Kidney glomerular epithelial cell (primary cell): ENCODE measurements at regions not wholly inside any gene's neighbourhood (a gene's known extent, or its start where the extent isn't known, plus 50 kb on each side); places are given as distances from the start of the nearest gene placed in this dataset.
A peak's percentile ranks its signal among the peaks of the same experiment; 100 is the strongest.
"Not testable (repeated sequence)": the region's sequence is repeated elsewhere in the genome, so short reads cannot be mapped to it uniquely, and the experiment has no call there.

ENCODE experiments used
- DNase-seq: peaks from one replicate; lab custom pipeline; 2025; lab: John Stamatoyannopoulos, UW

DNA sequence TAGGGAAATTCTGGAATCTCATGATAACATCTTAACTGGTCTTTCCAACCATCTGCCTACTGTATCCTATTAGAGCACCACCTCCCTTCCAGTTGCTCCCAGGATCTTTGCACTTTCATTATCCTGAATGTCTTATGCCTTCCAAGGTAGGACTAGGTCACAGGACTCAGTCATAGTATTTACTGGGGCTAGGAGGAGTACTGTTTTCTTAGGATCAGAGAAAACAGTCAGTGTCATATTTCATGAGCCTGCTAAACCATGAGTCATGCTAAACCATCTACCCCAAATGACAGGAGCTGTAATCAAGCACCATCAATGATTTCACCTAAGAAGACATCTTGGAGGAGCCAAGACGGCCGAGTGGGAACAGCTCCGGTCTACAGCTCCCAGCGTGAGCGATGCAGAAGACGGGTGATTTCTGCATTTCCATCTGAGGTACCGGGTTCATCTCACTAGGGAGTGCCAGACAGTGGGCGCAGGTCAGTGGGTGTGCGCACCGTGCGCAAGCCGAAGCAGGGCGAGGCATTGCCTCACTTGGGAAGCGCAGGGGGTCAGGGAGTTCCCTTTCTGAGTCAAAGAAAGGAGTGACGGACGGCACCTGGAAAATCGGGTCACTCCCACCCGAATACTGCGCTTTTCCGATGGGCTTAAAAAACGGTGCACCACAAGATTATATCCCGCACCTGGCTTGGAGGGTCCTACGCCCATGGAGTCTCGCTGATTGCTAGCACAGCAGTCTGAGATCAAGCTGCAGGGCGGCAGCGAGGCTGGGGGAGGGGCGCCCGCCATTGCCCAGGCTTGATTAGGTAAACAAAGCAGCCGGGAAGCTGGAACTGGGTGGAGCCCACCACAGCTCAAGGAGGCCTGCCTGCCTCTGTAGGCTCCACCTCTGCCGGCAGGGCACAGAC lies 1439.2 kb upstream of the ACVR2A start:
- DNase-seq, result not testable (repeated sequence)

- DNase-seq, result not testable (repeated sequence)
Observed at GRCh38 chr2:146403546-146404160, 1441.2 kb upstream of the ACVR2A start.

DNA sequence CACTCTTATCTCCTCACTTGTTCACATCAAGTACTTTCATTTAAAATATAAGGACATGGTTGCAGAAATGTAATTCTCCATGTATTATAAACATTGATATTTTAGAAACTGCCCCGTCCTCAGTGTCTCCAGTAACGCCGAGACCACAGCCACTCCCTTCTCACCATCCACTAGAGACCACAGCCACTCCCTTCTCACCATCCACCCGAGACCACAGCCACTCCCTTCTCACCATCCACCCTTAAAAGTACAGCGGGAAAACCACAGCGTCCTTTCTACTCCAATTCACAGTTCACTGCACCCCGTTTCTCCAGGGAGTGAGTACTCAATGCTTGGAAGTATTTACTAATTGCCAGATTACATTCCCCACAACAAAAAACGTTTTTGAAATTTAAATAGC lies 1452.2 kb upstream of the ACVR2A start:
- no peak for DNase-seq

- no peak for DNase-seq
Observed at GRCh38 chr2:146392186-146392585, 1452.6 kb upstream of the ACVR2A start.

DNA sequence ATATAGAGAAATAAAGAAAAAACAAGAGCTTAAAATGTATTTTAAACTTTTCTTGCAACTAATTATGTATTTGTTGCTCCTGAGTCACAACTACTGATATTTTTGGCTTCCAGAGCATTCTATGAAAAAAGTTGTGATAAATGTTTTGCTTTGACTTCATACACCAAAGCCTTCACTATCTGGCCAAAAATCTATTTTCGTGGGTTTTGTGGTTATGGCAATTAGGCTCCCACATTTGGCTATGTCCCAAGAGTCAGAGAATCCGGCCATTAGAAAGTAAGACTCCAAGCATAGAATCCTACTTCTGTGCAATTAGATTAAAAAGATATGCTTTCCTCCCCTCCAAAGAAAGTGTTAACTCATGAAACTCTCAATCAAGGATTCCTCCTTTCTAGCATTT lies 1456.1 kb upstream of the ACVR2A start:
- peak; percentile 43 for DNase-seq

GRCh38 chr2:146386096-146386495 lies 1458.7 kb upstream of the ACVR2A start:
- no peak for DNase-seq

DNA sequence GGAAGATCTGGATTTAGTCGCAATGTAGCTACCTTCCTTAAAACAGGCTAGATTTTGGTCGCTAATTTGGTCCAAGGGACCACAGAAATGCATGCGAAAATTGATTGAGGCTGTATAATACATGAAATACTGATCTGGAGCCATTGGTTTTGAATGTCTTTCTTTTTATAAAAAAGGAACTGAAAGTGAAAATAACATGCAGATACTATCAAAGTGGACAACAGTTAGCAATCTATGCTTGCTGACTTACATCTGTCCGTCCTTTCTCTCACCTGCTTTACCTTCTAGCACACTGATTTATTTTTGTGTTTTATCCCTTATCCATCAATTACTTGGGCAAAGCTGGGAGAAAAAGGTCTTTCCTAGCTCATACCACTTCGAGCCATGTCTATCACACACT lies 1459.8 kb upstream of the ACVR2A start:
- DNase-seq, result no peak

GRCh38 chr2:146376511-146377064 lies 1468.2 kb upstream of the ACVR2A start:
- no peak for DNase-seq

DNA sequence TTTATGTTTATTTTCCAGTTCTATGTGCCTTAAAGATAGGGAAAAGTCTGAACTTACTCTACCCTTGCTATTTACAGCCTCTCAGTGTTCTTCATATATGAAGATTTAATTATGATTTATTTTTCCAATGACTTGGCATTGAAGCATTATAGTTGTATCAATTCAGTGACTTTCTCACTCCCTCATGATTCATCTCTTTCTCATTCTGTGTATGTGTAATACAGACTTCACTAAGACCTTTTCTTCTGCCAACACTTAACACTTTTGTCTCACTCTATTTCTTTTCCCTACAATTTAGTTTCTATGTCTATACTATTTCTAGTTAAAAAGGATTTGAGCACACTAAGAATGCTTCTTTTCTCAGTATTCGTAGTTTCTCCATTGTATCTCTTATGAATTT lies 1470.3 kb upstream of the ACVR2A start:
- no peak for DNase-seq

GRCh38 chr2:146371364-146371763 lies 1473.5 kb upstream of the ACVR2A start:
- DNase-seq, result not testable (repeated sequence)

DNA sequence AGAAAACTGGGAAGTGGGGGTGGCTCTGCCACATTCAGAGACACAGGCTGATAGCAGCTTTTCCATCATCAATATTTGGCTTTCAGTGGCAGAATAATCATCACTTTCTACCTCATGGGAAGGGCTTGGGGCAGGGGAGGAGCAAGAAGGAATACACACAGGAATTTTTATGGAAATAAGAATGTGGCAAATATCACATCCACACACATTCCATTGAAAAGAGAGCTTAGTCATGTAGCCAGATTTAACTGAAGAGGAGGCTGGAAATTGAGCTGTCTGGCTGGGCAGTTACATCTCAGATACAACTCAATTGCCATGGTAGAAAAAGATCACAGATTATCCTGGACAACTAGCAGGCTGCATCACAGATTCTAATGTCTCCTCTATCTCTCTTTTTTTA lies 1474.0 kb upstream of the ACVR2A start:
- peak; percentile 25 for DNase-seq

- no peak for DNase-seq
Observed at GRCh38 chr2:146366276-146366675, 1478.6 kb upstream of the ACVR2A start.

GRCh38 chr2:146365041-146365440 lies 1479.8 kb upstream of the ACVR2A start:
- peak; percentile 25 for DNase-seq

DNA sequence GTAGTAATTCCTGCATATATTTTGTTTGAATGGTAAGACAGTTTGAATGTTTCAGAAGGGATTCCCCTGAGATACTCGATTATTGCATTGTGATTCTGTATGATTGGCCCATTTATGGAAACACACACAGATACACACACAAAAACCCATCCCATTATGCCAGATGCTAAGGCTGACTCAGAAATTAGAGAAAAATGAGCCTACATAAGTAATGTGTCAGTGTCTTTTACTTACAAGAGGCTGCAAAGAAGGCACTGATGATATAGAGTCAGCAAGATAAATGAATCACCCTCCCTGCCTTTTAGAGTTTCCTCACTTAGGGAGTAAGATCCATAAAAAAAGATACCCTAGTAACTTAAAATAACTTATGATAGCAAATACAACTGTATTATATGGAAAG lies 1481.1 kb upstream of the ACVR2A start:
- DNase-seq, result no peak

GRCh38 chr2:146351689-146352088 lies 1493.1 kb upstream of the ACVR2A start:
- DNase-seq, result no peak

DNA sequence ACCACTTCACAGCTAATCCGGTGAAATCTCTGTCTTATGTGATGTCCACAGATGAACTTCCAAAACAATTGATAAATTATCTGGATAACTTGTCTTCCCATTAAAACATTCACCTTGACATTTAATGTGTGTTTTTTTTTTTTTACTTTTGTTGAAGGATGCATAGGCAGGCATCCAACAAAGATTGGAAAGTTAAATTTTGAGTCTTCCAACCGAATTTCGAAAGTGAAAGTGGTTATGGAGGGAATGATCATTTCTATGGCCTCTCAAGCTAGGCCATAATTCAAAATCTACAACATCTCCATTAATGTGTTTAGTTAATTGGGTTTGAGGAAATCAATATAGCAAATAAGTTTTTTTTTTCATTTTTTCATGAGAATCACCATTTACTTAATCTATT lies 1495.5 kb upstream of the ACVR2A start:
- no peak for DNase-seq

DNA sequence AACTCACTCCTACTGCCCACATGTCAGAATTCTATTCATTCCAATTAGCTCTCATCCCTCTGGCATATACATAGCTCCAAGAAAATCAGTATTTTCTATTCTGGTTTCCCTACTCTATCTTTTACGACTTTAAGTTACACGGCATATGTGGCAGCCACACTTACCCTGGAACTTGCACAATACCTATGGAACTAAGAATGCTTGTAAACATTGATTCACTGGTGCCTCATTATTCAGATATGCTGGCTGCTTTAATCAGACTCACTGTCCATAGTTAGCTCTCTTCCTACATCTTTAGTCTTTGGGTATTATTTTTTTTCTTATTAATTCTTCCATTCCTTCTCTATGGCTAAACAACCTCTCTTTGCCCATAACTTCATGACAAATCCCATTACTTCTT lies 1519.9 kb upstream of the ACVR2A start:
- DNase-seq, result no peak

DNA sequence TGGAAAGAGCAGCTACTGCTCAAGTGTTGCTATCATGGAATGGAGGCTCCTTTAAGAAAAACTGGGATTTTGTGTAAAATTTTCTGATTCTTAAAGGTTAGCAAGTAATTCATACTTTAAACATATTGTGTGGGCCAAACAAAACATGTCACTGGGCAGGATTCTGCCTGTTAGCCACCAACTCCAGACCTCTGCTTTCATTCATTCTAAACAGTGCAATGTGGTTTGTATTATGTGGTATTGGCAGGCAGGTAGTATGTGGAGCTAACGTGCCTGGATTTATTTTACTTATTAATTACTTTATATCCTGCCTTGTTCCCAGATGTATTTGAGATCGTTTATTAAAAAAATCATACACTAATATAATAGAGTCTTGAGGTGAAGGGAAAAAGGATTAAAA lies 1521.3 kb upstream of the ACVR2A start:
- no peak for DNase-seq

DNA sequence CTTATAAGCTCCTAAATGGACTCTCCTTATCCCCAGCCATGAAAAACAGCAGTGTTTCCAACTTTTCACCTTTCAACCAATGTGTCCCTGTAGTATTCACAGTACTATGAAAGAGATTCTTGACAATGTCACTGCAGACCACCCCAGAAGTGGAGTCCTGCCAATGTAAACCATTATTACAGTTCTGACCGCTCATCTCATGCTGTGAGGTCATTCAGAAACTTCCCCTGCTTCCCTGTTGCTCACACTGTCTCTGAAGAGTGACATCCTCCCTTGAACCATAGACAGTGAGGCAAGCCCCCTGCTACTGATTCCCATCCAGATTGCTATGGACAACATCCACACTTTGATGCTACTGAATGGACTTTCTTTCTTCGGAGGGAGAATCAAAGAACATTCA lies 1523.7 kb upstream of the ACVR2A start:
- DNase-seq, result no peak

DNA sequence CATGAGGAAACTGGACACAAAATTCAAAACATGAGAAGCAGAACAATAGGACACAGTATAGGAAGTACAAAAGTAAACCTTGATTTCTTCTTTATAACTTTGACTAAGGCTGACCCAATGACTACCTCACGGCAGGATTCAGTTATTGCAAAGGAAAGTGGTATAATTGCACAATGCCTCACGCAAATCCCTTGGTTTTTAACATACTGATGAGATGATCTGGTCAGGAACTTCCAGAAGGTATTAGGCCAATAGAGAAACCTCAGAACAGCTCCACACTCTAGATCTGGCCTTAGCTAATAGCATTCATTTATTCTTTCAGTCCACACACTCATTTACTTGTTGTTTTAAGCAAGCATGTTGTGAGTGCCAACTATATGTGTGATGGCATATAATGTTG lies 1526.9 kb upstream of the ACVR2A start:
- no peak for DNase-seq

DNA sequence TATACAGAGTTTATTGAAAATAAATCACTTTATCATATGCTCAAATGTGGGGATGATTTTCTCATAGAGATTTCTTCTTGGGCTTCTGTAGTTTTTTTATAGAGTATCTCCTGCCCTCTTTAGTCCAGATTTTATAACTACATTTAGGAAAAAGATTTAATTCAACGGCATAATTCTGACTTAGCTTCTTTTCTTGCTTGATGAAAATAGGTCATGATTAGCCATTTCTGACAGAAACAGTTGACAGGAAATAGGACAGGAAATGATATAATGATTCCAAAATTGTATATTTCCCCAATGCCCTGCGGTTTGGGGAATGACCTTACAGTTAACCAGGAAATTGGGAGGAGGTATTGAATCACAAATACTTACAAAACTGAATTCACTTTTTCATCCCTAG lies 1531.9 kb upstream of the ACVR2A start:
- peak; percentile 30 for DNase-seq

DNA sequence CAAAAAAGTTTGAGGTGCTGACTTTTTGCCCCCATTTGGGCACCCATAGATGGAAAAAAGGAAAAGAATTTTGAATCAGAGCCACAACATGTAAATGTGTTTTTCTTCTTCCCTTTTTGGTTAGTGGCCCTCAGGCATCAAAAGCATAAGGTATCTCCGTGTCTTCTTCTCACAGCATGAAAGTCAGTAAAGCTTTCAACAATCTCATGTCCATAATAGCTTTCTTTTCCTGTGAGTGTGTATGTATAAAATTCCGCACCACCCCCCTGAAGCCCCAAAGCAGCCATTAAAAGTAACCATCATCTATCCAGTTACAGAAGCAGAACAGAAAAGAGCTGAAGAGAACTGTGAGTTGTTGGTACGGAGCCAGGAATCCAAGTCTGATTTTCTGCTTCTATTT lies 1539.7 kb upstream of the ACVR2A start:
- DNase-seq, result no peak

DNA sequence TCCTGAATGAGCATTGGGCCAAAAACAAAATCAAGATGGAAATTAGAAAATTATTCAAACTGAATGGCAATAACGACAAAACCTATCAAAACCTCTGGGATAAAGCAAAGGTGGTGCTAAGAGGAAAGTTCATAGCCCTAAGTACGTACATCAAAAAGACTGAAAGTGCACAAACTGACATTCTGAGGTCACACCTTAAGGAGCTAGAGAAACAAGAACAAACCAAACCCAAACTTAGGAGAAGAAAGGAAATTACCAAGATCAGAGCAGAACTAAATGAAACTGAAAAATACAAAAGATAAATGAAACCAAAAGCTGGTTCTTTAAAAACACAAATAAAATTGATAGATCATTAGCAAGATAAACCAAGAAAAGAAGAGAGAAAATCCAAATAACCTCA lies 1543.5 kb upstream of the ACVR2A start:
- no peak for DNase-seq
